Testis (tissue), 2 donors: ENCODE measurements at regions not wholly inside any gene's neighbourhood (a gene's known extent, or its start where the extent isn't known, plus 50 kb on each side); places are given as distances from the start of the nearest gene placed in this dataset.

Experiments used
- CTCF ChIP-seq, 3 experiments: fragments of 450-650 bp in 2 of 3; fragments of 200-600 bp in 1 of 3; sonication (generic) in 1 of 3; IDR thresholded peaks; one replicate each; pipeline ENCODE4 v1.5.1; 2016 to 2019; ENCODE audit warnings: antibody characterized with exemption in 3 of 3, mild to moderate bottlenecking in 2 of 3, moderate library complexity in 1 of 3
- POLR2A ChIP-seq: fragments of 450-650 bp; IDR thresholded peaks from one replicate; pipeline ENCODE4 v1.6.1; 2017; ENCODE audit warnings: antibody characterized with exemption, mild to moderate bottlenecking, moderate library complexity

GRCh38 chr21:24823247-24823646 lies 784.0 kb downstream of the MRPL39 start:
- TF ChIP-seq CTCF (IDR thresholded peaks at IDR 0.05) = no peak
- TF ChIP-seq POLR2A = no peak
